ENCODE measurements at regions not wholly inside any gene's neighbourhood (a gene's known extent, or its start where the extent isn't known, plus 50 kb on each side); places are given as distances from the start of the nearest gene placed in this dataset.

GRCh38 chr2:103264058-103264768 is 502.4 kb downstream of the TMEM182 start:
- DNase-seq (ENCODE audit: insufficient read length, low spot score) (no peak), FAIRE-seq (no peak)

- no peak for FAIRE-seq
- no peak for DNase-seq (ENCODE audit: insufficient read length, low spot score)
Observed at GRCh38 chr2:103265521-103265920, 503.7 kb downstream of the TMEM182 start.

DNA sequence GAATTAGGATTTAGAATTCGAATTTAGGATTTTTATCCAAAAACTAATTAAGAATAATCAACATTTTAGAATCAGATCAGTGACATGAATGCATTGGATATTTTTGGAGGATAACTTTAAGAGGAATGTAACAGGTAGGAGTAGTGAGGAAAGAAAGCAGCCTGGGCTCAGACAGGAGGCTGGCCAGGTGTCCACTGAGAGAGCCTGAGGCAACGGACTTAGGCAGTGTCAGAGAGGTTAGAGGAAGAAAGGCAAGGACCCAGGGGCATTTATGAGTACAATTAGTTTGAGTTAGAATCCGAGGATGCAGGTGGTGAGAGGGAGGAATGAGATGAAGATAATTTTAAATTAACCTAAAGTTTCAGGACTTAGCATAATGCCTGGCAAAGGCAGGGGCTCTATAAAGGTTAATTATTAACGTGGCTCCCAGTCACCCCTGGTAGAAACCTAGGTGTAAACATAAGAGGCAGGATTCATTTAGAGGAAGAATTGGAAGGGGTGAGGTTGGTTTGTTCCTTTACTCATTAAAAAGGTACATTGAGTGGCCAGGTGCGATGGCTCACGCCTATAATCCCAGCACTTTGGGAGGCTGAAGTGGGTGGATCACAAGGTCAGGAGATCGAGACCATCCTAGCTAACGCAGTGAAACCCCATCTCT is 507.1 kb downstream of the TMEM182 start:
- FAIRE-seq (no peak), DNase-seq (ENCODE audit: insufficient read length, low spot score) (no peak)

GRCh38 chr2:103276869-103277268 is 515.0 kb downstream of the TMEM182 start:
- no peak for DNase-seq (ENCODE audit: insufficient read length, low spot score)
- no peak for FAIRE-seq

GRCh38 chr2:103284750-103285149 is 522.9 kb downstream of the TMEM182 start:
- no peak for DNase-seq (ENCODE audit: insufficient read length, low spot score)
- FAIRE-seq: no peak

- no peak for DNase-seq (ENCODE audit: insufficient read length, low spot score)
- no peak for FAIRE-seq
Observed at GRCh38 chr2:103285354-103285753, 523.5 kb downstream of the TMEM182 start.

DNA sequence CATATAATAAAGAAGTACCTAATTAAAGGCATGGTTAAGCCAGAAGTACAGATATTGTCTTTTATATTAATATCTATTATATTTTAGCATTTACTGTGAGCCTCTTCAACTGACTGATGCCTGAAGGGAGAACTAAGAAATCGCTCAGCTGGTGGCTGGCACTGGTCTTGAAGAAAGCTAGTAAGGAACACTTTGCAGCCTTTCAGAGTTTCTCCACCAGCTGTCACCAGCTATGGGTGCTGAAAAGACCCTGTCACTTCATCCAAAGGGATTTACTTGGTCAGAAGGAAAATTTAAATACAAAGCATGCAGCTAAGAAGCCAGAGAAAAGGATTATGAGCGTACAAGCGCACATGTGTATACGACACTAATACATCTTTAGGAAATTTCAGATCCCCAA is 525.9 kb downstream of the TMEM182 start:
- FAIRE-seq (no peak), DNase-seq (ENCODE audit: insufficient read length, low spot score) (no peak)

GRCh38 chr2:103288696-103289095 is 526.9 kb downstream of the TMEM182 start:
- FAIRE-seq (no peak), DNase-seq (ENCODE audit: insufficient read length, low spot score) (no peak)

GRCh38 chr2:103289105-103289725 is 527.4 kb downstream of the TMEM182 start:
- no peak for FAIRE-seq
- no peak for DNase-seq (ENCODE audit: insufficient read length, low spot score)

GRCh38 chr2:103292573-103292972 is 530.7 kb downstream of the TMEM182 start:
- DNase-seq (ENCODE audit: insufficient read length, low spot score) (no peak), FAIRE-seq (no peak)

- no peak for DNase-seq (ENCODE audit: insufficient read length, low spot score)
- FAIRE-seq: no peak
Observed at GRCh38 chr2:103293067-103293741, 531.4 kb downstream of the TMEM182 start.

DNA sequence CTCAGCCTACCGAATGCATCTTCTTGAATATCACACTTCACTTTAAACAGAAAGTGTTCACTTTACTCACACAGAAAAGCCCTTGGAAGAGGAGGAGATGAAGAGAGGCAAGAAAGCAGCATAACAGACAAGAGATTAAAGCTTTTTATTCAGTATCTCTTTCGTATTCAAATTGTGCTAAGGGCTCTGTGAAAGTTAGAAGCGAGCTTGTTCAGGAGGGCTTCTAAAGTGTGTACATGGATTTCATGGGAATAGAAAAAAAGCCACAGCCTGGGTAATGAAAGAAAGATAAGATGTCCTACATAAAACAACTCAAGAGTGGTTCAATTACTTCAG is 531.9 kb downstream of the TMEM182 start:
- DNase-seq (ENCODE audit: insufficient read length, low spot score) (no peak), FAIRE-seq (no peak)

GRCh38 chr2:103294420-103294819 is 532.6 kb downstream of the TMEM182 start:
- no peak for DNase-seq (ENCODE audit: insufficient read length, low spot score)
- FAIRE-seq: no peak

DNA sequence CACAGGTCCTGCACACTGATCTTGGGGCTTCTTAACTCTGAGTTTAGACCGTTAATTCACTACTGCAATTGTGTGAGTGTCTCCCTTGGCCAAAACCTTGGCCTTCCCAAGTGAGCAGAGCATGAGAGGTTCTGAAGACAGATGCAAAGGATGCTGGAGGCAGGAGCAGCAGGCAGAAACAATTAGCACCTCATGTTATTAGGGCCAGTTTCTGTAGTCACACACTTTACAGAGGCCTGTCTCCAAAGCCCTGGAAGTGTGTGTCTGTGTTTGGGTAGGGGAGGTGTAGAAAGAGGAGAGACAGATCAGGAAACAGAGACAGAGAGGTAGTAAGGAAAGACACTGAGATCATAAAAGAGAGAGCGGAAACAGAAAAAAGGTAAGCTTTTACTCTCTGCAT is 533.8 kb downstream of the TMEM182 start:
- DNase-seq (ENCODE audit: insufficient read length, low spot score) (no peak), FAIRE-seq (no peak)

DNA sequence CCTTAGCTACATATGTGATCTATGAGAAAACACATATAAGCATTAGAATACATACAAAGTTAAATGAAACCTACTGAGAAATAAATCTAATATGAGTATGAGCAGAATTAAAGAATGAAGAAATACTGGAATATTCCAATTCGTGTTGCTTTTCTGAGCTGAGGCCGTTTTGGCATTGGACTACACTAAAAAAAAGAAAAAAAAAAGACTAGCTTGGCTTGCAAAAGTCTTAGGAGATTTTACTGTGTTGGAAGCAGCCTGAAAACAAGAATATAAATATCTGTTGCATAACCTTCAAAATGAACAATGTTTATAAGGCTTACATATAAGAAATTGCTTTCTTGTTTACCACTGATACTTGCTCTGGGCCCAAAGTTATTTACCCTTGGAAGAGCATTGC is 562.8 kb downstream of the TMEM182 start:
- FAIRE-seq (no peak), DNase-seq (ENCODE audit: insufficient read length, low spot score) (no peak)

DNA sequence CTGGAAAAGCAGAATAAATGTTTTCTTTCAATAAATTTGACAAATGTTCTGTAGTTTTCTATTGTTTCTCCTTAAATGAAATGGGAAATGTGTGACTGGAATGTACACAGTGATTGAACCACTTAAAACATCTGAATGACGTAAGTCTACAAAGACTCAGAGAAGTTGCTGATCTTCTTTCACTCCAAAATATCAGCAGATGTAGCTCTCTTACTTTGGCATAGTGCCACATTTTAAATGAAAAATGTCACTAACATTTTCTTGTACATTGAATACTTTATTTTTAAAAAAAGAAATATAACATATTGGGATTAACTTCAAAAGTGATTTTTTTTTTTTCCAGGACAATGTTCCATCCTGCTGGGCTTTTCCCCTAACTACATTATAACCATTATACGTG is 565.6 kb downstream of the TMEM182 start:
- DNase-seq (ENCODE audit: insufficient read length, low spot score) (no peak), FAIRE-seq (no peak)

GRCh38 chr2:103327966-103328365 is 566.1 kb downstream of the TMEM182 start:
- FAIRE-seq (no peak), DNase-seq (ENCODE audit: insufficient read length, low spot score) (no peak)

DNA sequence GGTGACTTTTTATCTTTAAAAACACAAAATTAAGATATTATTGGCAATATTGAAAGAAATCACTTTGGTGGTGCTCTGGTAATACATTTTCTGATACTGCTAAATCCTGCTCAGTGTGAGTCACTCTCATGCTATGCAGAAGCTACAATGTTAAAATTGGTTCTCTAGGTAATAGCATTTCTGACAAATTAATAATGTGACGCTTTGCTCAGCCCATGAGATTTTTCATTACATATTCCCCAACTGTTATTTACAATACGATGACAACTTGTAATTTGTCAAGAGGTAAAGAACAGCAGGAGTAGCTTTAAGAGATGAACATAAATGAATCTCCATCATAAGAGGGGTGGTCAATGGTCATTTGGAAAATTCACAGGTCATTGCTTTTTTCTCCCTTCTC is 573.6 kb downstream of the TMEM182 start:
- FAIRE-seq (no peak), DNase-seq (ENCODE audit: insufficient read length, low spot score) (no peak)

GRCh38 chr2:103338819-103339218 is 577.0 kb downstream of the TMEM182 start:
- DNase-seq (ENCODE audit: insufficient read length, low spot score) (no peak), FAIRE-seq (no peak)

DNA sequence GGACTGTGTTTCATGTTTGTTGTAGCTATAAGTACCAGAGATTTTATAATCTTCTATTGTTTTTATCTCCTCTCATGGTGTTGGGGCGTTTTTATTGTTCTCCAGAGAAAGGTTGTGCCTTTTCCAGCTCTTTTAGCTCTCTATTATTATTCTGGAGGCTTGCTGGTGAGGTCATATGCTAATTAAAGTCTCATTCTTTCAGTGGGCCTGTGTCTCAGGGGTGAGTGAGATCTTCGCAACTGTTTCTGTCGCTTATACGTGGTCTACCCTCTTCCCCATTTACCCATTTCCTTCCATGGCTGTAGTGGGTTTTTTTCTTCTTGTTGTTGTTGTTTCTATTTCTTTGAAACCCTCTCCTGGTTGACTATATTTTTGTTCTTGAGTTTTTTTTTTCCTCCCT is 584.9 kb downstream of the TMEM182 start:
- DNase-seq (ENCODE audit: insufficient read length, low spot score) (no peak), FAIRE-seq (no peak)

DNA sequence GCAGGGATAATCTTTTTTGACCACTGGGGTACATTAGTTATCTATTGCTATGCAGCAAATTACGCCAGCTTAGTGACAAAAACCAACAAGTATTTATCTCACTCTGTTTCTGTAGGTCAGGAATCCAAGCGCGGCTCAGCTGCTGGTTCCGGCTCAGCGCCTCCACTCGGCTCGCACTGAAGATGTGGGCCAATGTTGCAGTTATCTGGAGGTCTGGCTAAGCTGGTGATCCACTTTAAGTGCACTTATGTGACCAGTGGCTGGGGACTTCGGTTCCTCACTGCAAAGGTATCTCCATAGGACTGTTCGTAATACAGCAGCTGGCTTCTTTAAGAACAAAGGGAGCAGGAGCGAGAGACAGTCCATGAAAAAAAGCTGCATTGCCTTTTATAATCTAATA is 591.9 kb downstream of the TMEM182 start:
- DNase-seq (ENCODE audit: insufficient read length, low spot score) (no peak), FAIRE-seq (no peak)

DNA sequence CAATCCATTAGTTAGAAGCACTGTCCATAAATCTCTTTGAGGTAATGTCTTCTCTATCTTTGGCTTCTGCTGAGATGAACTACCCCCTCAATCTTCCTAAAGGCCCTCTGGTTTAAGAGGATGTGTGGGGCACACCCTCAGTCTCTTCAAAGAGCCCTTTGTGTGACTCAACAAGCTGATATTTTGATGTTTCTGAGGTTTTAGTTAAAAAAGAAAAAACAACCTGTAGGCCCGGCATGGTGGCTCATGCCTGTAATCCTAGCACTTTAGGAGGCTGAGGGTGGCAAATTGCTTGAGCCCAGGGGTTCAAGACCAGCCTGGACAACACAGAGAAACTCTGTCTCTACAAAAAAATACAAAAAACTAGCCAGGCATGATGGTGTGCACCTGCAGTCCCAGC is 593.5 kb downstream of the TMEM182 start:
- FAIRE-seq (no peak), DNase-seq (ENCODE audit: insufficient read length, low spot score) (no peak)
